ENCODE measurements at regions not wholly inside any gene's neighbourhood (a gene's known extent, or its start where the extent isn't known, plus 50 kb on each side); places are given as distances from the start of the nearest gene placed in this dataset.
"Not testable (repeated sequence)": the region's sequence is repeated elsewhere in the genome, so short reads cannot be mapped to it uniquely, and the experiment has no call there.

DNA sequence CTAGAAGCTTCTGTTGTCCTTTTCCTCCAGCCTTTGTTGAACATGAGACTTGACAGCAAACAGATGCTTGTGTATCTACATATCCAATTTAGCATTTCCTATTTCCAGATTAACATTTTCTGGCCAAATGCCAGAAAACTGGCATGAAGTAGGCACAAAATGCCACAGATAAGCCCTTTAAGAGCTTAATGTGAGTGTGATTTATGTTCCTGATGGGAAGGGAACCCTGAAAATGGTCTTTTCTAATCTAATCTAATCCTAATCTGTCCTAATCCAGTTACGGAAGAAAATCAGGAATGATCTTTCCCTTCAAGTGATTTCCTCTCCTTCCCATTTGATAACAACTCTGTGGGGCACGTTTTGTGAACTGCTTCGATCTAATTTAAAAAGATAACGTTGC lies 133.0 kb upstream of the C1QTNF7 start:
- no peak for DNase-seq

DNA sequence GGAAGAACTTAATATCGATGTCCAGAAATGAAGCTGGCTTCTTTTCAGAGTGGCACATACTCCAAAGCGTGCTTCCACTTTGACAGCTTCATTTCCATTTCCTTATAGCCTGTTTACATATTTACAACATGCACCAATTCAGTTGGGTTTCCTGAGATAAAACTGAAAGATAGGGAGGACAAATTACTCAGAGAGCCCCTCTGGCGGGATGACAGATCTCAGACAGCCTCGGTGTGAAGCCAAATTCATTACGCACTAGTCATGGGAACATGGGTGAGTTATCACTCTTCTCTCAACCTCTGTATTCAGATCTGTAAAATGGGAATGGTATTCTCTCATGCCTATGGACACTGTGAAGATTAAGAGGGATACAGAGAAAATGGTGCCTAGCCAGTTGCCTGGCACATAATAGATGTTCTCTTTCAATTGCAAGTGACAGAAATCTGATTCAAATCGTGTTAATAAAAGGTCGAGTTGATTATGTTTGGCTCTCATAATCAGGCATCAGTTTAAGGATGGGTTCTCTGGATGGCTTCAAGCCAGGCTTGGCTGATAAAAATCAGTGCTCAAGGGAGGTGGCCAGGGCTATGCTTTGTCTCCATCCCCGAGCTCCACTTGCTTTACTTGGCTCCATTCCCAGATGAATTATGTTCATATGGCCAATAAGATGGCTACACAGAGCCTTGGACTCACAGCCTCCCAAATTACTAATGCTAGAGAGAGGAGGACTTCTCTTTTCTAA lies 132.2 kb upstream of the C1QTNF7 start:
- no peak for DNase-seq

DNA sequence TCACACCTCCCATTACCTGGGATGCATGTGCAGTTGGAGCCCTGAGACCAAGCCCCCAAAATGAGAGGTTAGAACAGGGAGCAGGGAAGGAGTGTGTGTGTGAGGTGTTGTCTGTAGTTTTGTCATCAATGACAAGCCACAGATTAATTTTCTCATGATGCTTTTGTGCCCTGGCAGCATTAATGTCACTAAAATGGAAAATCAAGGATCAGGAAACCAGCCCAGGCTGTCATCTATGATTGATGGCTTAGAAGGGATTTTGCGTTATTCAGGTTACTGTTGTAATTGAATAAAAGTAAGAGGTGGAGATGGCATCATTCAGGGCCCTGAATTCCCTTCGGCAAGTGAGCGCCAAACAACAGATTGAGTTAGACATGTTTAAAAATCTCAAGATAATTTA lies 130.5 kb upstream of the C1QTNF7 start:
- no peak for DNase-seq

DNA sequence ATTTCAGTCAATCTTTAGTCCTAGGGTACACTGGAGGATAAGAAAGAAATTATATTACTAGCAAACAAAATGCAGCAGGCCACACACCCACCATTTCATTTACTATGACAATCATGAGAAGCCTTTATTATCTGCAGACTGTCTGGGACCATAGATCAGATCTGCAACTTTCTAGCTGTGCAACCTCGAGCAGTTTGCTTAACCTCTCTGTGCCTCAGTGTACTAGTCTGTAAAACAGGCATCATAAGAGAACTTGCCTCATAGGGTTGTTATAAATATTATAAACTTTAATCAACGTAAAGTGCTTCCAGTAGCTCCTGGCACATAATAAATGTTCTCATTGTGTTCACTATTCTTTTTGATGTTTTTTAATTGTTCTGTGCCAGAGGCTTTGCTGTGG lies 128.2 kb upstream of the C1QTNF7 start:
- DNase-seq, result no peak

DNA sequence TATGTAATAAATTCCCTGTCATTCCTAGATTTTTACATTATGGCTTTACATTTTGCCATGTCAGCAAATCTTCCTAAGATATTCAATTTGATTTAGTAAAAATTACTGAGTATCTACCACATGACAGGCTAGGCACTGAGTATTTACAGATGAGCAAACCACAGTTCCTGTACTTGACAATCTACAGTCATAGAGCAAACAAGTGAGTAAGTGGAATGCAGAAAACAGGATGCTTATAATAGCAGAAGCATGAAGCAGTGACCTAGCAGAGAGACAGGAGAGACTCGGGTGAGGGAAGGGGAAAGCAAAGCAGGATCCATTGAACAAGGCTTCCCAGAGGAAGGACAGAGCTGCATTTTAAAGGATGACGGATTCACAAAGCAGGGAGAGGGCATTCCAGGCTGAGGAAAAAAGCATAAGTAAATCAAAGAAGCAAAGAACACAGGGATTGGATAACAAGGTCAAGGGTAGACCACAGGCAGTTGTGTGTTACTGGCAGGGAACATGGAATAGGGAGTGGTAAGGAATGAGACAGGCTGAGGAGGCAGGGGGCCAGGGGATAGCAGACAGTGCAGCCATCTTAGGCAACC lies 124.7 kb upstream of the C1QTNF7 start:
- no peak for DNase-seq

DNA sequence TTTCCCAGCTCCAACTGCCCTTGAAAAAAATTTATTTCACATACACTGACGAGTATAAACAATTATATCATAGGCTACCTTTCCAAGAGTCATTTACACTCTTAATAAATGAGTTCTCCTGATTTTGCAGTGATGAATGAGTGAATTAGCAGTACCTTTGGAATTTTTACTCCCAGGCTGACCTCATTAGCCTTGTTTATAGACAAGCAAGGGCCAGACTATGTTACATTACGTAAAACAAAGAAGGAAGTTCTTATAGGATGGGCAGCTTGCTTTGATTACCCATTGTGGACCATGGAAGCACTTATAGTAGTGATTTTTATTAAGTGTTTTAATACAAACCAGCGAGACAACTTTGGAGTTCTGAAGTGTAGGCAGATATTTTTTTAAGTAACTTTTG lies 112.9 kb upstream of the C1QTNF7 start:
- DNase-seq, result no peak

DNA sequence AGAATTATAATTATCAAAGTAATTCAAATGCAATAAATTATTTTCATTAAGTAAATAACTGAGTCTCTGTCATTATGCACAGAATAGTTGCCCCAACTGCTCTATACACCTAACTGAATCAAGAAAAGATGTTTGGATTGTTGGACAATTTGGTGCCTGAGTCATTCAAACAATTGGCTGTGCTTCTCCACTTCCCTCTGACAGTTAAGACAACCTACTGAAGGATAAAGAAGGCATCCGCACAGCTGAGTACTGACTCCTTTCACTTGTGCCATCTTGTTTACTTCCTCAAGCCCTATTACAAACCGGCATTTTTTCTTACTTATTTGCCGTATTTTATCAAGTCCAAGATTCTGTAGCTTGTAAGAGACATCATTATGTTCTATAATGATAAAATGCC lies 110.6 kb upstream of the C1QTNF7 start:
- DNase-seq, result no peak

DNA sequence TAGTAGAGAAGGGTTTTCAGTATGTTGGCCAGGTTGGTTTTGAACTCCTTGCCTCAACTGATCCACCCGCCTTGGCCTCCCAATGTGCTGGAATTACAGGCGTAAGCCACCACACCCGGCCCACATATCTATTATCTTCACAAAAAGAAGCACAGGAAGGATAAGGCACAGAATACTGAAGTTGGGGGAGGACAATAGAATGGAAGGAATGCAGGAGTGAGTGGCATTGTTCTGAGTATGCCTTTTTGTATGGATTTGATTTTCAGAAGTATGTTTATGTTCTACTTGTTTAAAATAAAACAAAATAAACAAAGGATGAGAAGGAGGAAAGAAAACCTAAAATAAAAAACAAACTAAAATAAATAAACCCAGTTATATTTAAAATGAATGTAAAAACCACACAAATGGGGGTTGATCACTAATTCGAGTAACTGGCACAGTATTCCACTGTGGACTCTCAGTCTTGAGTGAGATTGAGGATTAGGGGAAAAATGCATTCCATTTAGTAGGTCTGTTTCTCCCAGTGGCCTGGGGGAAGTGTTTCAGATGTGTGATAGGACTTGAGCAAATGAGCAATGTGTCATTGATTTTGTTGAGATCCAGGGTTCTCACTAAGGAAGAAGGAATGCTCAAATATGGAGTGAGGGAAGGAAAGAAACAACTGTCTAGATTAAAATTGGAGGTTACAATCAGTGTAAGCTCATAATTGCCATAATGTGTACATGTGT lies 109.0 kb upstream of the C1QTNF7 start:
- no peak for DNase-seq

DNA sequence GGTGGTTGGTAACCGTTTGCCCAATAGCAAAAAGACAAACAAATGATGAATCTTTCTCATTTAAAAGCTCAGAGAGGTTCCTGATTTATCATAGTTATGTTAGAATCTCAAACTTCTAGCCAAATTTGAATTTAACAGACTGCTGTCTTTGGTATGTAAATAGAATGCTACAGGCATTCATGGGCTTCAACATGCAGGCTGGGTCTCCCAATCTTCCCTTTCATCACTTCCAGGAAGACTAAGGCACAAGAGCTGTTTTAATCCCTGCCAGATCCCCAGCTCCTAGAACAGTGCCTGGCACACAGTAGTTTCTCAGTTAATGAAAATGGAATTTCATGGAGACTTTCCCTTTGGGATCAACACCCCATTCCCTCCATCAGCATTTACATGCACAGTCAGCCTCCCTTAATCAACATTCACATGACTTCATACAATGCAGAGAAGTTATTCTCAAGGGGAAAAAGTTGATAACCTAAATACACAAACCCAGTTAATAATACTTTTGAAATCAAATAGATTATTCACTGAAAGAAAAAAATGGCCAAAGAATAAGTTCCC lies 107.6 kb upstream of the C1QTNF7 start:
- no peak for DNase-seq

DNA sequence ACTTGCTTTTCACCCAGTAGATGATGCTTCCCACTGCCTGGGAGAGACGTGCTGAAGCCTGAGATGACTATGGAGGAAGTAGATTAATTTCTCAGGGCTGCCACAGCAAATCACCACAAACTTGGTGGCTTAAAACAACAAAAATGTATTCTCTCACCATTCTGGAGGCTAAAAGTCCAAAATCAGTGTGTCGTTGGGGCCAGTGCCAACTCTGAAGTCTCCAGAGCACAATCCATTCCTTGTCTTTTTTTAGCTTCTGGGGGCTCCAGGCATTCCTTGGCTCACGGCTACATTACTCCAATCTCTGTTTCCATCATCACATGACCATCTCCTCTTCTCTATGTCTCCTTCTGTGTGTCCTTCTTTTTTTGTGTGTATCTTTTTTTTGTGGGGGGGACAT lies 105.8 kb upstream of the C1QTNF7 start:
- no peak for DNase-seq

DNA sequence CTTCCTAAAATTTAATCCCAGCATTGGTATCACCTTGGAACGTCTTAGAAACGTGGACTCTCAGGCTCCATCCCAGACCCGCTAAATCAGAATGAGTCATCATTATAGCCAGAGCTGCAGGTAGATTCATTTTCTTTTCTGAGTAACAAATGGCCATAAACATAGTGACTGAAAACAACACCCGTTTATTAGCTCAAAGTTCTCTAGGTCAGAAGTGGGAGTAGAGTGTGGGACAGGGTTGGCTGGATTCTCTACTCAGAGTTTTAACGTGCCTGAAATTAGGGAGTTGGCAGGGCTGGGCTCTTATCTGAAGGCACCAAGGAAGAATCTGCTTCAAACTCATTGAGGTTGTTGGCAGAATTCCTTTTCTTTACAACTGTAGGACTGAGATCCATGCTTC lies 101.8 kb upstream of the C1QTNF7 start:
- no peak for DNase-seq

DNA sequence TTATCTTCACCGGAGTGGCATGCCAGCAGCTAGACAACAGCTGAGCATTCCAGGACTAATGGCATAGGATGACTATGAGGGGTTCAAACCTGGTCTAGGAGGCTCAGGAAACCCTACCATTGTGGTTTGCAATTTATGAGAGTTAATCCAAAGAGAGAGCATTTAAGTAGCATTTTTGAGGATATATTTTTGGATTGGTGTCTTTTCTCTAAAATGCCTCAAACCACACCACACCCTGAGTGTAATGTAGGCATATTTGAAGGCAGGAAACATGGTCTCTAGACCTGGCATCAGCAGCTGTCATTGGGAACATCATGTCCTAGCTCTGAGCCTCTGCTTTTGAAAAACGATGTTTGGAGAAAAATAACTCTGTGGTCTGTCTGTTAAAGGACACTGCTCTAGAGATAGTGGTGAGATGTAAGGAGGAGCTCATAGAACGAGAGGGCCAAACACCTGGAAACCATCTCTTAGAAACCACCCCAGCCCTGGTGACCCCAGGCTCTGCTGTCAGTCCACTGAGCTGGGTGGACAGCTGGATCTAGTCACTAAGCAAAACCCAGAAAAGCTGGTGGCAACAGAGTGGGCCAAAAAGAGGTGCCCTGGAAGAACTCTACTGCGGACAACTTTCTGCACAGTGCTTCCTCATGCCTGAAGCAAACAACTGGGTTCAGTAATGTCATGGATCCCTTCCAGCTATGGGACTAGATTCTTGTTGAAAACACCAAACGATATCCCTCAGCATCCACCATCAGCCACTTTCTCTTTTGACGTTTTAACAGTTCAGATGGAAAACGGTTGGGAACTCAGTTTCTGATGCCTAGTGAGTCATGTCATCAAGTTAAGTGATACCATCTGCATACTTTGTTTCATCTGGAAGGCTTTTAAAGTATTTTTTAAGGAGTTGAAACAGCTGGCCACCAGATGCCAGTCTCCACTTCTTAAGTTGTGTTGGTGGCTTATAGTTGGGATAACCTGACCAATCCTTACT lies 100.2 kb upstream of the C1QTNF7 start:
- DNase-seq, result no peak

DNA sequence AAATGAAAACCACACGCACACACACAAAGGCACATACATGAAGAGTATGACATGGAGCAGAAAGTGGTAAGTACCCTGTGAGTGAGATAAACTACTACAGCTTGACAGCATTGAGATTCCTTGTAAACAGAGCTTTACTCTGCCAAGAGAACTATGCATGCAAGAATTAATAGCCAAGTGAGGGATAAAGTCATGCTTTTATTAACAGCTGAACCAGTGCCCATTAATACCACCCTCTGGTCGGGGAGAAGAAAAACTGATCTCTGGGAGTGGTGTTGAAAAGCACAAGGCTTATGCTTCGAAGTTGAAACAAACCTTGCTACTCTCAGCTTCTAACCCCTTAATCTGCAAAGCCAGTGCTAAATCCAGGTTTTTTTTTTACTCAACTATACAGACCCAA lies 95.9 kb upstream of the C1QTNF7 start:
- DNase-seq, result no peak

DNA sequence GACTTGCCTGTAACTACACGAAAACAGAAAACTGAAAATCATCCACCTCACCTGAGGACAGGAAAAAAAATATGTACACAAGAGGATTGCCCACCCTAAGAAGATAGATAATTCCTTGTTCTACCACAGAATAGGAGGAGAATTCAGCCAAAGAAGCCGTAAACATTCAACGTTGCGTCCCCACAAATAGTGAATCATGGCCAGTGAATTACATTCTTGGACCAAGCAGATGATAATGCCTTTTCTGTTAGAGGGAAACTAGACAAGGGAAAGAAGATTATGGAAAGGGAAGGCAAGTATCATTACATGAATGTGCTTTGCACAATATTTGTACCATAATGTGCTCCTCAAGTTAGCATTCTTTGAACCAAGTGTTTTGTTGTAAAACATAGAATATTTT lies 95.5 kb upstream of the C1QTNF7 start:
- no peak for DNase-seq

DNA sequence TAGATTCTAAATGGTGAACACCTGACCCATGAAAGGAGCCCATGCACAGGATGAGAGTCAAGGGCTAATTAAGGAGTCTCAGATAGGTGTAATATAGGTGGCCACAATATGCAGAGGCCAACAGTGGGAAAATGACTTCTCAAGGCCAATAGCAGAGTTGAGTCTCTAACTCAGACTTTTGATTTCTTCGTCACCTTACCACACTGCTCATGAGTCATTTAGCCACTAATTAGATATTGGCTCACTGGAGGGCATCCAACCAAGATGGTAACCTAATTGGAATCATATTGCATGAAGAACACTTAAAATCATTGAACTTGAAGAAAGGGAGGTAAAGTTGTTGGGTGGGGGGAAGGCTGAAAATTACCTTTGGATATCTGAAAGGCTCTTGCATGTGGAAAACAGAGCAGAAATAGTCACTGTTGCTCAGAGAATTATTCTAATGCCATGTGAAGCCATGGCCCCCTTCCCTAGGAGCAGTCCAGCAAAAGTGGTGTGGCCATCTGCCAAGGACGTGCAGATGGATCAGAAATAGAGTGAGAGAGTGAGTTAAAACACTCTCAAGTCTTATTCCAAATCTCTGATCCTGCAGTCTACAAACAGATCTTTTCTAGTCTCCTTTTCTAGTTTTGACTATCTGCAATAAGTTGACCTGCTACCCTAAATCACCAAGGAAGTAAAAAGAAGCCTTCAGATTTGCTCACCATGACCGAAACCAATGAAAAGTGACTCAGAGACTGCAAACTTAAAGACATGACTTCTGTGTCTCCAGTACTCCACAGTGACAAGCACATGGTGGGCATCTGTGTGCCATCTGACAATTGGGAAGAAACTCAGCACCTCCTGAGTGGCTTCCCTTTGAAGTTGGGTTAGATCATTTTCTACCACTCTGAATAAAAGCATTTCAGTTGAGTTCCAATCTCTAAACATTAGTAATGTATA lies 93.9 kb upstream of the C1QTNF7 start:
- DNase-seq, result no peak

DNA sequence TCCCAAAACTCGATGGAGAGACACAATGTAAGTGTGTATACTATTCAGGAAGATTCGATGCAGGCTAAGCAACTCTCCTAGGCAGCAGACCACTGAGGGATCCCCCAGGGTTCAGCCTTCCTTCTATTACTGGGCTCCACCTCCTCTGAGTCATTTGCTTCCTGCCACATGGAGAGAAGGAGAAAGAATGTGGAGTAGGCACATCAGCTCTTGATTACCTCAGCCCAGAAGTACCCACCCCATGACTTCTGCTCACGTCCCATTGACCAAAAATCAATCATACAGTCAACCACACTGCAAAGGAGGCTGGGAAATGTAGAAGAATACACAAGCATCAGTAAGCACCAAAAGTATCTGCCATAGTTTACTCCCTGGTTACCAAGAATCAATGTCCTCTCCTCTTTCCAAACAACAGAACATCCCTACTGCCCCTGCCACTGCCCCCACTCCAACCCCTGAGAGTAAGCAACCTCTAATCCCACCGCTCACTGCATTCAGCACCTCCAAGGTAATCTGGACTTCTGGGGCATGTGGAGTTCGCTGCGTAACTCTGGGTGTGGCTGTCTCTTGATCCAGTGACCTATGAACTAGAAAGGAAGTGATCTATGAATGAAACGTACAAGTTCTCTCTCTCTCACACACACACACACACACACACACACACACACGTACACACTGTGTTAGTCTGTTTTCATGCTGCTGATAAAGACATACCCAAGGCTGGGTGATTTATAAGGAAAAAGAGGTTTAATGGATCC lies 91.2 kb upstream of the C1QTNF7 start:
- DNase-seq, result no peak

DNA sequence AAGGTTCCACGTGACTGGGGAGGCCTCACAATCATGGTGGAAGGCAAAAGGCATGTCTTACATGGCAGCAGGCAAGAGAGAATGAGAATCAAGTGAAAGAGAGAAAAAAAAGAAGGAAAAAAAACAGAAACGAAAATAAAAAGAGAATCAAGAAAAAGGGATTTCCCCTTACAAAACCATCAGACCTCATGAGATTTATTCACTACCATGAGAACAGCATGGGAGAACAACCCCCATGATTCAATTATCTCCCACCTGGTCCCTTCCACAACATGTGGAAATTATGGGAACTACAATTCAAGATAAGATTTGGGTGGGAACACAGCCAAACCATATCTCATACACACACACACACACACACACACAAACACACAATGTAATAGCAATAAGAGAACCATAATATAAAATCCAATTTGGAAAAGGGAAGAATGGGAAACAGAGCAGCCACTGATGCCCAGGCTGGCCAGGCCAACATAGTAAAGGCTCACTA lies 90.6 kb upstream of the C1QTNF7 start:
- not testable (repeated sequence) for DNase-seq

DNA sequence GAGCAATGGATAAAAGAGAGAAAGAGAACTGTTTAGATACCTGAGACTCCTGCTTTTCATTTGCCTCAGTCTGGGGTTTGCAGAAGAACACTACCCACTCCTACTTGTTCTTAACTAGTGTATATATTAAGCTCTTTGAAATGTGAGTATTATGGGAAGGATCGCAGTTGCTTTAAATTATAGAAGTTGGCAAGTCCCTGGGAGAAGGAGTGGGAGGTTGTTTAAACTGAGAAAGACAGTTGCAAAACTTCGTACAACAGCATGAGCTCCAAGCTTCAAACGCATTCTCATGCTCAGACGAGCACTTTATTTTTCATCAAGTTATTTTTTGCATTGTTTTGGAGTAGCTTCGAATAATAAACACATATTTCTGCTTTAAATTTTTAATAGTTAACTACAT lies 88.1 kb upstream of the C1QTNF7 start:
- no peak for DNase-seq

DNA sequence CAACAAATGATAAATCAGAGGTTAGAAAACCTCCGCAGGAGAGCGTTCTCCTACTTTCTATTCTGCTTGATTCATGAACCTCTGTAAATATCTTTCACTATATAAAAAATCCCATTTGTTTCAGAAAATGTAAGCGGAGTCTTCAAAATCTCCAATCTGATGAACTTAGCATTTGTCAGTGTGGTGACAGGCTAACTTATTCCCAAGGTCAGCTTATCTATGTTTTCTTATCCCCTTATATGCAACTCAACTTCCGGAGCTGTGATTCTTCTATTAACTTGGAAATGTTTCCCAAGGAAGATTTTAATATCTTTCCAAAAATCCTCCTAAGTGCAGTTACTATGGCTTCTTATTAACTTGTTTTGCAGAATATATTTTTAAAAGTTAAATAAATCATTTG lies 87.5 kb upstream of the C1QTNF7 start:
- DNase-seq, result no peak

DNA sequence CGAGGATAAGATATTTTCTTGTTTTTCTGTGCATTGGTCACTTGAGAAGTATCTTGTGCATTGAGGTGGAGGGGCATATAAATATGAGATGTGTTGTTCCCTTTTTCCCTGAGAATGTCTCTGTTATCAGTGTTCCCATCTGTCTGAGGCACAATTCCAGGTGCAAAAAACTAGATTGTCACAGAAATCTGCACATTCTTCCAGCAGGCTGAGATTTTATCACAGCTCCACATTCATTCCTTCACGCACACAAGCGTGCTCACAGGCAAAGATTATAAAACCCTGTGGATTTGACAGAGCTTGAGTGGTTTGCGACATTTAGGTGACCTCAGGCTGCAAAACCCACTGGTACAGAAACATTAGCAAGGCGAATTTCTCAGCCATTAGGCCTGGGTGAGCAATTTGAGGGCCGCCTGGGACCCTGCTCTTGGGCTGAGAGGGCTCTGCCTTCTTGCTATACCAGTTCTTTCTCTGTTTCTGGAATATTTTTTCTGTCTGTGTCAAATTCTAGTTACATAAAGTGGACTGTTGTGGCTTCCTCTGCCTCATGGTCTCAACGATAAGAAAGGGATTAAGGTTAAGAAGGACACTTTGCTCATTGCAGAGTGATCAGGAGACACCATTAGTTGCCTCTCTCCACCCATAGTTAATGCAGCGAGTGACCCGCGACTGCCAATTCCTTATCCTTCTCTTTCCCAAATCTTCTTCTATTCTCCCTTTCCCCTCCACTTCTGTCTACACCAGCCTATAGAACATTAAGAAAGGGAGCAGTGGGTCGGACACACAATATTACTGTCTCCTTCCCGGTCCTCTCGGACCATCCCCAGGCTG lies 86.7 kb upstream of the C1QTNF7 start:
- DNase-seq, result no peak
